ENCODE measurements at regions not wholly inside any gene's neighbourhood (a gene's known extent, or its start where the extent isn't known, plus 50 kb on each side); places are given as distances from the start of the nearest gene placed in this dataset.
"Not testable (repeated sequence)": the region's sequence is repeated elsewhere in the genome, so short reads cannot be mapped to it uniquely, and the experiment has no call there.

- no peak for DNase-seq
Measured at GRCh38 chr5:10125116-10125515, 124.6 kb downstream of the ATPSCKMT start.

- DNase-seq: no peak
Measured at GRCh38 chr5:10124287-10124686, 125.4 kb downstream of the ATPSCKMT start.

GRCh38 chr5:10123254-10123989 lies 126.3 kb downstream of the ATPSCKMT start:
- DNase-seq: no peak

GRCh38 chr5:10122076-10122726 lies 127.5 kb downstream of the ATPSCKMT start:
- no peak for DNase-seq

GRCh38 chr5:10120934-10121333 lies 128.8 kb downstream of the ATPSCKMT start:
- DNase-seq: no peak

- DNase-seq: no peak
Measured at GRCh38 chr5:10118150-10118549, 131.5 kb downstream of the ATPSCKMT start.

GRCh38 chr5:10116594-10116993 lies 133.1 kb downstream of the ATPSCKMT start:
- DNase-seq: no peak

GRCh38 chr5:10115669-10116068 lies 134.0 kb downstream of the ATPSCKMT start:
- DNase-seq: no peak

GRCh38 chr5:10111571-10111970 lies 138.1 kb downstream of the ATPSCKMT start:
- DNase-seq: peak; percentile 51

GRCh38 chr5:10110228-10110627 lies 139.5 kb downstream of the ATPSCKMT start:
- no peak for DNase-seq

- no peak for DNase-seq
Measured at GRCh38 chr5:10109299-10109698, 140.4 kb downstream of the ATPSCKMT start.

- no peak for DNase-seq
Measured at GRCh38 chr5:10106806-10107205, 142.9 kb downstream of the ATPSCKMT start.

GRCh38 chr5:10106285-10106684 lies 143.4 kb downstream of the ATPSCKMT start:
- no peak for DNase-seq

- DNase-seq: no peak
Measured at GRCh38 chr5:10102706-10103497, 146.8 kb downstream of the ATPSCKMT start.

- DNase-seq: not testable (repeated sequence)
Measured at GRCh38 chr5:10102235-10102634, 147.5 kb downstream of the ATPSCKMT start.

- DNase-seq: no peak
Measured at GRCh38 chr5:10099548-10099947, 150.1 kb downstream of the ATPSCKMT start.

- DNase-seq: no peak
Measured at GRCh38 chr5:10091701-10092100, 158.0 kb downstream of the ATPSCKMT start.

GRCh38 chr5:10090074-10090473 lies 159.6 kb downstream of the ATPSCKMT start:
- no peak for DNase-seq

GRCh38 chr5:10085185-10085584 lies 164.5 kb downstream of the ATPSCKMT start:
- DNase-seq: no peak

- no peak for DNase-seq
Measured at GRCh38 chr5:10081584-10081983, 168.1 kb downstream of the ATPSCKMT start.

- DNase-seq: no peak
Measured at GRCh38 chr5:10077791-10078545, 171.7 kb downstream of the ATPSCKMT start.

GRCh38 chr5:10073441-10074104 lies 176.1 kb downstream of the ATPSCKMT start:
- no peak for DNase-seq

Data from NCI-H774 (cell line).